Neural cell (in vitro differentiated cells): ENCODE measurements at regions not wholly inside any gene's neighbourhood (a gene's known extent, or its start where the extent isn't known, plus 50 kb on each side); places are given as distances from the start of the nearest gene placed in this dataset.

Experiments
- H2AFZ ChIP-seq: fragments of 200-600, 300-800 bp; sonication (generic), shearing (Covaris generic); 2 replicates; pipeline ENCODE4 v1.6.0; 2014; ENCODE audit warnings: low read depth, mild to moderate bottlenecking, antibody characterized with exemption, low read length, moderate library complexity
- H3F3A ChIP-seq: fragments of 200-600 bp; shearing (Covaris generic); 2 replicates; pipeline ENCODE4 v1.6.1; 2016; ENCODE audit warnings: mild to moderate bottlenecking, moderate library complexity, mixed read lengths, antibody characterized with exemption, low read length; ENCODE audit not compliant: insufficient read depth, poor library complexity, severe bottlenecking
- H3K27ac ChIP-seq: fragments of 200-600, 300-800 bp; sonication (generic), shearing (Covaris generic); 2 replicates; pipeline ENCODE4 v1.5.1; 2014; ENCODE audit warnings: mild to moderate bottlenecking, low read length, moderate library complexity
- H3K27me3 ChIP-seq: fragments of 300-800, 200-600 bp; sonication (generic), shearing (Covaris generic); 2 replicates; pipeline ENCODE4 v1.6.0; 2014; ENCODE audit warnings: mild to moderate bottlenecking, low read depth, low read length, moderate library complexity; ENCODE audit not compliant: insufficient read depth
- H3K36me3 ChIP-seq: fragments of 300-800, 200-600 bp; sonication (generic), shearing (Covaris generic); 2 replicates; pipeline ENCODE4 v1.5.1; 2014; ENCODE audit warnings: mild to moderate bottlenecking, antibody characterized with exemption, low read length, moderate library complexity; ENCODE audit not compliant: insufficient read depth
- H3K4me2 ChIP-seq: fragments of 300-800, 200-600 bp; sonication (generic), shearing (Covaris generic); 2 replicates; pipeline ENCODE4 v1.6.0; 2014; ENCODE audit warnings: mild to moderate bottlenecking, low read length
- H3K4me3 ChIP-seq: fragments of 300-800, 200-600 bp; sonication (generic), shearing (Covaris generic); 2 replicates; pipeline ENCODE4 v1.5.1; 2014; ENCODE audit warnings: mild to moderate bottlenecking, low read length, moderate library complexity
- H3K79me2 ChIP-seq: fragments of 200-600 bp; shearing (Covaris generic); replicated peaks from 2 replicates; pipeline ENCODE4 v1.6.0; 2014; ENCODE audit warnings: mild to moderate bottlenecking, low read length, moderate library complexity; ENCODE audit not compliant: insufficient read depth
- H3K9ac ChIP-seq: fragments of 300-800, 200-600 bp; sonication (generic), shearing (Covaris generic); 2 replicates; pipeline ENCODE4 v1.6.1; 2016; ENCODE audit warnings: mild to moderate bottlenecking, low read length, mixed read lengths
- H3K9me2 ChIP-seq: fragments of 200-600 bp; shearing (Covaris generic); 2 replicates; pipeline ENCODE4 v1.6.1; 2016; ENCODE audit warnings: mild to moderate bottlenecking, low read length, mixed read lengths; ENCODE audit not compliant: insufficient read depth
- H3K9me3 ChIP-seq: fragments of 200-600, 300-800 bp; sonication (generic), shearing (Covaris generic); 2 replicates; pipeline ENCODE4 v1.6.1; 2016; ENCODE audit warnings: mild to moderate bottlenecking, mixed run types, low read length, moderate library complexity, mixed read lengths
- H4K20me1 ChIP-seq: fragments of 200-600 bp; shearing (Covaris generic); 2 replicates; pipeline ENCODE4 v1.6.1; 2016; ENCODE audit warnings: mild to moderate bottlenecking, mixed run types; ENCODE audit not compliant: insufficient read depth
- EP300 ChIP-seq: fragments of 450-650 bp; conservative IDR thresholded peaks from 2 replicates; pipeline ENCODE4 v1.6.1; 2014; ENCODE audit warnings: antibody characterized with exemption, mild to moderate bottlenecking, moderate library complexity; ENCODE audit not compliant: poor library complexity, severe bottlenecking
- MXI1 ChIP-seq: fragments of 450-650 bp; conservative IDR thresholded peaks from 2 replicates; pipeline ENCODE4 v1.6.1; 2014; ENCODE audit warnings: antibody characterized with exemption, mild to moderate bottlenecking; ENCODE audit not compliant: poor library complexity, severe bottlenecking
- POLR2AphosphoS5 ChIP-seq: IDR thresholded peaks from 2 replicates; pipeline ENCODE4 v1.6.1; 2012
- RAD21 ChIP-seq: fragments of 450-650 bp; conservative IDR thresholded peaks from 2 replicates; pipeline ENCODE4 v1.6.1; 2014; ENCODE audit warnings: antibody characterized with exemption, mild to moderate bottlenecking, moderate library complexity
- SMC3 ChIP-seq: fragments of 450-650 bp; conservative IDR thresholded peaks from 2 replicates; pipeline ENCODE4 v1.6.1; 2014; ENCODE audit warnings: antibody characterized with exemption, mild to moderate bottlenecking, moderate library complexity; ENCODE audit not compliant: poor library complexity
- TAF1 ChIP-seq: IDR thresholded peaks from 2 replicates; pipeline ENCODE4 v1.6.1; 2012; ENCODE audit warnings: low read depth
- TF ChIP-seq, protein P1 (sequence below): fragments of 450-650 bp; IDR thresholded peaks from 2 replicates; pipeline ENCODE4 v1.5.1; 2014; ENCODE audit warnings: antibody characterized with exemption, mild to moderate bottlenecking, moderate library complexity; ENCODE audit not compliant: poor library complexity, severe bottlenecking
- TF ChIP-seq, protein P2 (sequence below): IDR thresholded peaks from 2 replicates; pipeline ENCODE4 v1.6.1; 2012; ENCODE audit warnings: borderline replicate concordance

DNA sequence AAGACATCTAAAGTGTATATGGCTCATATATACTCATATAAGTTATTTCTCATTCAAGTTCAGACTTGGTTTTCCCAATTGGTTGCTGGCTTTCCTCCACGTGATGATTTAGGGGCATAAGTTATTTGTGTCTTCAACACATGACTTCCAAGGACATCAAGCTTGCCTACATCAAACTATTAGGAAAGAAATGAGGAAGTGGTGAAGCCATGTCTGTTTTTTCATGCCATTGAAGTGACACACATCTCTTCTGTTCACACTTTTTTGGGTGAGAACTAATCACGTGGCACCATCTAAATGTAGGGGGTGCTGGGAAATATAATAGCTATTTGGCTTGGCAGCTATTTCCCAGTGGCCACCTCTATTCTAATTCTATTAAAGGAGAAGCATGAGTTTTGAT, 282.1 kb downstream of the OMA1 start:
- TF ChIP-seq, protein P1, sequence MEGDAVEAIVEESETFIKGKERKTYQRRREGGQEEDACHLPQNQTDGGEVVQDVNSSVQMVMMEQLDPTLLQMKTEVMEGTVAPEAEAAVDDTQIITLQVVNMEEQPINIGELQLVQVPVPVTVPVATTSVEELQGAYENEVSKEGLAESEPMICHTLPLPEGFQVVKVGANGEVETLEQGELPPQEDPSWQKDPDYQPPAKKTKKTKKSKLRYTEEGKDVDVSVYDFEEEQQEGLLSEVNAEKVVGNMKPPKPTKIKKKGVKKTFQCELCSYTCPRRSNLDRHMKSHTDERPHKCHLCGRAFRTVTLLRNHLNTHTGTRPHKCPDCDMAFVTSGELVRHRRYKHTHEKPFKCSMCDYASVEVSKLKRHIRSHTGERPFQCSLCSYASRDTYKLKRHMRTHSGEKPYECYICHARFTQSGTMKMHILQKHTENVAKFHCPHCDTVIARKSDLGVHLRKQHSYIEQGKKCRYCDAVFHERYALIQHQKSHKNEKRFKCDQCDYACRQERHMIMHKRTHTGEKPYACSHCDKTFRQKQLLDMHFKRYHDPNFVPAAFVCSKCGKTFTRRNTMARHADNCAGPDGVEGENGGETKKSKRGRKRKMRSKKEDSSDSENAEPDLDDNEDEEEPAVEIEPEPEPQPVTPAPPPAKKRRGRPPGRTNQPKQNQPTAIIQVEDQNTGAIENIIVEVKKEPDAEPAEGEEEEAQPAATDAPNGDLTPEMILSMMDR, result no peak
- no peak overlapping the region for H3K27ac ChIP-seq
- no peaks in the 10 kb centered on the region for H3K36me3 ChIP-seq
- no peaks in the 10 kb centered on the region for H3K27me3 ChIP-seq
- no peak overlapping the region for H2AFZ ChIP-seq
- H4K20me1 ChIP-seq, result no peaks in the 10 kb centered on the region
- no peaks in the 10 kb centered on the region for H3F3A ChIP-seq
- no peaks in the 10 kb centered on the region for H3K79me2 ChIP-seq
- no peak overlapping the region for H3K4me3 ChIP-seq
- H3K4me2 ChIP-seq, result no peak overlapping the region
- no peak overlapping the region for H3K9ac ChIP-seq
- no peaks in the 10 kb centered on the region for H3K9me2 ChIP-seq
- H3K9me3 ChIP-seq, result no peaks in the 10 kb centered on the region

DNA sequence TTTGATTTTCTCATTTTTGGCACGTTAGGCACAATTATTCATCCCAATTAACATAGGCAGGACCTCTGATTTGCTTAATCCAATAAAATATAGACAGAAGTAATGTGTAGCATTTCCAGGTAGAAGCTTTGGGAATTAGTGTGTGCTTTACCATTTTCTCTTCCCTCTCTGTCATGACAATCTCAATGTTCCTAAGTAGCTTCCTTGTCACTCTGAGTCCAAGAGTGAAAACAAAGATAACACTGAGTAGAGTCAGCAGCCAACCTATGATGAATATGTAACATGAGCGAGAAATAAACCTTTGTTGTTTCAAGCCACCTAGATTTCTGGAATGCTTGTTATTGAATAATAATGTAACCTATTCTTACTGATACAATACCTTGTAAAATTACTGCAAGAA, 283.8 kb downstream of the OMA1 start:
- H3K9ac ChIP-seq, result no peak overlapping the region
- H3K9me3 ChIP-seq, result no peaks in the 10 kb centered on the region
- H3K79me2 ChIP-seq, result no peaks in the 10 kb centered on the region
- no peaks in the 10 kb centered on the region for H3K27me3 ChIP-seq
- H3K9me2 ChIP-seq, result no peaks in the 10 kb centered on the region
- no peaks in the 10 kb centered on the region for H3K36me3 ChIP-seq
- no peak overlapping the region for H3K4me3 ChIP-seq
- TF ChIP-seq SMC3, result no peak
- TF ChIP-seq, protein P1, result no peak
- TF ChIP-seq, protein P2, sequence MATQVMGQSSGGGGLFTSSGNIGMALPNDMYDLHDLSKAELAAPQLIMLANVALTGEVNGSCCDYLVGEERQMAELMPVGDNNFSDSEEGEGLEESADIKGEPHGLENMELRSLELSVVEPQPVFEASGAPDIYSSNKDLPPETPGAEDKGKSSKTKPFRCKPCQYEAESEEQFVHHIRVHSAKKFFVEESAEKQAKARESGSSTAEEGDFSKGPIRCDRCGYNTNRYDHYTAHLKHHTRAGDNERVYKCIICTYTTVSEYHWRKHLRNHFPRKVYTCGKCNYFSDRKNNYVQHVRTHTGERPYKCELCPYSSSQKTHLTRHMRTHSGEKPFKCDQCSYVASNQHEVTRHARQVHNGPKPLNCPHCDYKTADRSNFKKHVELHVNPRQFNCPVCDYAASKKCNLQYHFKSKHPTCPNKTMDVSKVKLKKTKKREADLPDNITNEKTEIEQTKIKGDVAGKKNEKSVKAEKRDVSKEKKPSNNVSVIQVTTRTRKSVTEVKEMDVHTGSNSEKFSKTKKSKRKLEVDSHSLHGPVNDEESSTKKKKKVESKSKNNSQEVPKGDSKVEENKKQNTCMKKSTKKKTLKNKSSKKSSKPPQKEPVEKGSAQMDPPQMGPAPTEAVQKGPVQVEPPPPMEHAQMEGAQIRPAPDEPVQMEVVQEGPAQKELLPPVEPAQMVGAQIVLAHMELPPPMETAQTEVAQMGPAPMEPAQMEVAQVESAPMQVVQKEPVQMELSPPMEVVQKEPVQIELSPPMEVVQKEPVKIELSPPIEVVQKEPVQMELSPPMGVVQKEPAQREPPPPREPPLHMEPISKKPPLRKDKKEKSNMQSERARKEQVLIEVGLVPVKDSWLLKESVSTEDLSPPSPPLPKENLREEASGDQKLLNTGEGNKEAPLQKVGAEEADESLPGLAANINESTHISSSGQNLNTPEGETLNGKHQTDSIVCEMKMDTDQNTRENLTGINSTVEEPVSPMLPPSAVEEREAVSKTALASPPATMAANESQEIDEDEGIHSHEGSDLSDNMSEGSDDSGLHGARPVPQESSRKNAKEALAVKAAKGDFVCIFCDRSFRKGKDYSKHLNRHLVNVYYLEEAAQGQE, result peak; percentile 91
- TF ChIP-seq POLR2AphosphoS5, result peak; percentile 86
- TF ChIP-seq RAD21, result no peak
- TF ChIP-seq EP300, result peak; percentile 61
- no peaks in the 10 kb centered on the region for H4K20me1 ChIP-seq
- no peaks in the 10 kb centered on the region for H3F3A ChIP-seq
- H2AFZ ChIP-seq, result no peak overlapping the region
- H3K4me2 ChIP-seq, result no peak overlapping the region
- no peak overlapping the region for H3K27ac ChIP-seq

DNA sequence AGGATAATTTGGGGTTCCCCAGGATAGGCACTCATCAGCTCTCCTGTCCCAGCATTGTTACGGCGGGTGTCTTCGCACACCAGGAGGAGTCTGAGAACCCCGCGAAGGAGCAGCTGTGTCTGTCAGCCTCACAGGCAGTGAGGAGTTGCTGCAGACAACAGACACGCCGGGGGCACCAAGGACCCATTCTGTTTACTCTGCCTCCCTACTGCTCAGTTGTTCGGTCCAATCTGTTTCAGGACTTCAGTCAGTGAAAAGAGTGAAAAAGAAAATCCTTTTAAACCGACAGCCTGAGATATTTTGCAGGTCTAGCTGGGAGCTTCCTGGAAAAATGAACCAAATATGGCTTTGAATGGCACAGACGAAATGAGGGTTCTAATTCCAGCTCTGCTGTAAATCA, 288.4 kb downstream of the OMA1 start:
- H3K9ac ChIP-seq, result no peak overlapping the region
- H3K27me3 ChIP-seq, result no peaks in the 10 kb centered on the region
- no peaks in the 10 kb centered on the region for H3K9me3 ChIP-seq
- H3K4me2 ChIP-seq, result no peak overlapping the region
- no peaks in the 10 kb centered on the region for H3F3A ChIP-seq
- H3K4me3 ChIP-seq, result no peak overlapping the region
- no peaks in the 10 kb centered on the region for H3K9me2 ChIP-seq
- H4K20me1 ChIP-seq, result no peaks in the 10 kb centered on the region
- no peaks in the 10 kb centered on the region for H3K79me2 ChIP-seq
- H2AFZ ChIP-seq, result no peak overlapping the region
- H3K27ac ChIP-seq, result no peak overlapping the region
- H3K36me3 ChIP-seq, result no peaks in the 10 kb centered on the region
- TF ChIP-seq, protein P2, result no peak
- TF ChIP-seq RAD21, result no peak
- no peak for TF ChIP-seq SMC3
- no peak for TF ChIP-seq EP300
- TF ChIP-seq, protein P1, result no peak
- no peak for TF ChIP-seq TAF1
- TF ChIP-seq POLR2AphosphoS5, result no peak
- no peak for TF ChIP-seq MXI1
